ENCODE measurements at regions not wholly inside any gene's neighbourhood (a gene's known extent, or its start where the extent isn't known, plus 50 kb on each side); places are given as distances from the start of the nearest gene placed in this dataset.

GRCh38 chr12:115737895-115738294 is 539.6 kb downstream of the MED13L start:
- no peak overlapping the region for H3K27ac ChIP-seq (ENCODE audit: insufficient read depth, low read depth, low read length)
- DNase-seq (ENCODE audit: low read depth, low spot score) (no peak), FAIRE-seq (no peak)
- POLR2A ChIA-PET = no interaction called here
- no peaks in the 10 kb centered on the region for H4K20me1 ChIP-seq (replicated peaks; ENCODE audit: control insufficient read depth, extremely low read depth, insufficient read depth, low read length)
- H3K9me1 ChIP-seq (replicated peaks; ENCODE audit: control insufficient read depth, extremely low read depth, insufficient read depth, low read length) = no peaks in the 10 kb centered on the region
- dilution Hi-C loops (cut with MboI; ENCODE audit: extremely low pct_ligation_motif_present, low sequenced_read_pairs) = no loop called here
- no peak overlapping the region for H3K4me3 ChIP-seq (replicated peaks in 1 of 3; ENCODE audit: insufficient read depth in 1 of 3, low read depth in 1 of 3, low read length in 3 of 3)
- CTCF ChIA-PET = no interaction called here
- no TSS peak for BruUV-seq (replicated peaks)
- no peaks in the 10 kb centered on the region for H3K27me3 ChIP-seq (ENCODE audit: control insufficient read depth in 2 of 2, insufficient read depth in 2 of 2, low read length in 2 of 2)
- H2AFZ ChIP-seq (ENCODE audit: low read depth, low read length) = no peak overlapping the region
- TF ChIP-seq POLR2A (IDR thresholded peaks at IDR 0.05; ENCODE audit: low read depth, low read length) (no peak), POLR2AphosphoS5 (IDR thresholded peaks at IDR 0.05; ENCODE audit: insufficient read depth, low read depth, low read length) (no peak), EZH2 (IDR thresholded peaks at IDR 0.05; ENCODE audit: borderline replicate concordance, low read depth, low read length, severe bottlenecking) (no peak), CTCF (IDR thresholded peaks at IDR 0.05; ENCODE audit: extremely low read depth in 1 of 2, insufficient read depth in 1 of 2, low read depth in 1 of 2, low read length in 2 of 2) (no peak), JUN (IDR thresholded peaks at IDR 0.05; ENCODE audit: borderline replicate concordance, insufficient read depth, insufficient read length, low read depth) (no peak), MAX (IDR thresholded peaks at IDR 0.05; ENCODE audit: insufficient read depth, insufficient read length) (no peak), GATA2 (IDR thresholded peaks at IDR 0.05; ENCODE audit: insufficient read depth, insufficient read length, low read depth, low read length) (no peak), FOS (IDR thresholded peaks at IDR 0.05; ENCODE audit: borderline replicate concordance, insufficient read depth, low read length) (no peak), MYC (IDR thresholded peaks at IDR 0.05; ENCODE audit: low read depth, low read length) (no peak)
- no peaks in the 10 kb centered on the region for H3K79me2 ChIP-seq (ENCODE audit: control insufficient read depth, insufficient read depth, low read length)
- no peaks in the 10 kb centered on the region for H3K36me3 ChIP-seq (ENCODE audit: control insufficient read depth in 2 of 2, extremely low read depth in 1 of 2, insufficient read depth in 2 of 2, low read length in 2 of 2)
- H3K4me2 ChIP-seq (ENCODE audit: insufficient read depth, low read length) = no peak overlapping the region
- intact Hi-C loops (cut with micrococcal nuclease) = no loop called here
- H3K9ac ChIP-seq (replicated peaks; ENCODE audit: extremely low read depth, insufficient read depth, low read length) = no peak overlapping the region
- H3K4me1 ChIP-seq (ENCODE audit: control insufficient read depth, extremely low read depth, insufficient read depth, low read length) = no peaks in the 10 kb centered on the region
- no peaks in the 10 kb centered on the region for H3K9me3 ChIP-seq (replicated peaks; ENCODE audit: control insufficient read depth, insufficient read depth, low read length)

Data from endothelial cell of umbilical vein (primary cell).